Sigmoid colon (tissue), 6 donors: ENCODE measurements at regions not wholly inside any gene's neighbourhood (a gene's known extent, or its start where the extent isn't known, plus 50 kb on each side); places are given as distances from the start of the nearest gene placed in this dataset.
A peak's percentile ranks its signal among the peaks of the same experiment; 100 is the strongest.

ENCODE experiments used
- DNase-seq: peaks from one replicate; pipeline ENCODE4 v3.0.0-alpha.2; 2019
- H3K27ac ChIP-seq, 4 donors: fragments of 200-600 bp; sonication (generic); one replicate each; pipeline ENCODE4 v1.5.1; 2016 to 2019; ENCODE audit warnings: mild to moderate bottlenecking in 1 of 4
- H3K27me3 ChIP-seq, 3 donors: fragments of 200-600 bp; sonication (generic); one replicate each; pipeline ENCODE4 v1.5.1; 2019; ENCODE audit warnings: mild to moderate bottlenecking in 1 of 3
- H3K36me3 ChIP-seq, 4 donors: fragments of 200-600 bp; sonication (generic); one replicate each; pipeline ENCODE4 v1.5.1; 2016 to 2019
- H3K4me1 ChIP-seq, 4 donors: fragments of 200-600 bp; sonication (generic); one replicate each; pipeline ENCODE4 v1.5.1; 2017 to 2019
- H3K4me3 ChIP-seq, 4 donors: fragments of 200-600 bp; sonication (generic); one replicate each; pipeline ENCODE4 v1.5.1; 2017 to 2019; ENCODE audit warnings: mild to moderate bottlenecking in 2 of 4, moderate library complexity in 1 of 4
- H3K9me3 ChIP-seq, 4 donors: fragments of 200-600 bp in 3 of 4; sonication (generic) in 3 of 4; one replicate each; pipeline versions ENCODE4 v1.5.1 to v1.6.1; 2013 to 2019
- EP300 ChIP-seq, 4 donors: sonication (generic); formaldehyde crosslinking; IDR thresholded peaks; one replicate each; pipeline ENCODE4 v1.6.1; 2017; ENCODE audit warnings: antibody characterized with exemption in 4 of 4
- POLR2A ChIP-seq, 2 donors: fragments of 450-650 bp; IDR thresholded peaks; one replicate each; pipeline ENCODE4 v1.6.1; 2016; ENCODE audit warnings: antibody characterized with exemption in 2 of 2, mild to moderate bottlenecking in 2 of 2, moderate library complexity in 2 of 2
- POLR2AphosphoS5 ChIP-seq, 4 donors: sonication (generic); formaldehyde crosslinking; IDR thresholded peaks; one replicate each; pipeline ENCODE4 v1.6.1; 2017; ENCODE audit warnings: antibody characterized with exemption in 4 of 4
- WGBS, 2 donors: extraction: QIAGEN DNeasy Blood & Tissue Kit; methylation state at CpG; one replicate each; pipeline ENCODE4 v1.1.7; 2013; 5-methylcytosine and 5-hydroxymethylcytosine counted together
- intact Hi-C: fragments of 100-400 bp; cut with DNase I; formaldehyde crosslinking; loops from one replicate; pipeline ENCODE4 v1.15.1; 2023
- TF ChIP-seq, protein P1 (sequence below), 4 experiments: fragments of 450-650 bp in 3 of 4; fragments of 200-600 bp in 1 of 4; IDR thresholded peaks; one replicate each; pipeline ENCODE4 v1.5.1; 2016 to 2019; ENCODE audit warnings: antibody characterized with exemption in 4 of 4, mild to moderate bottlenecking in 3 of 4, moderate library complexity in 2 of 4
- donor health status: healthy with polysubstance abuse.
- donor health status: healthy.

DNA sequence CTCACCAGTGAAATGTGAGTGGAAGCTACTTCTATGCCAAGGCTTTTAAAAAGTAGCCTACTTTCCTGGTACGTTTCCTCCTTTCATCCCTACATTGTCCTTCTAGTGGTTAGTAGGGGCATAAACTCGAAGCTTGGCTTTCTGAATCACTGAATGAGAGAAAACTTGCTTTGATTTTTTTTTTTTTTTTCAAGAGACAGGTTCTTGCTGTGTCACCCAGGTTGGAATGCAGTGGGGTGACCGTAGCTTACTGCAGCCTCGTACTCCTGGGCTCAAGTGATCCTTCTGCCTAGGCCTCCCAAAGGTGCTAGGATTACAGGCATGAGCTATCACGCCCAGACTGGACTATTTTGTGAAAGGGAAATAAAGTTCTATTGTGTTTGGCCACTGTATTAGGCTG is 89.1 kb upstream of the IGFBP7 start:
- peaks cover 0 to 4% (median 0%) of the 10 kb centered on the region in 4 donors for H3K9me3 ChIP-seq
- intact Hi-C loops: no loop called here
- WGBS, 2 donors: 75 to 78% methylated on average over 5 of the region's 5 CpGs

GRCh38 chr4:57195622-57196021 is 85.4 kb upstream of the IGFBP7 start:
- no peak for DNase-seq
- Histone ChIP-seq H3K27ac (no peak overlapping the region), H3K9me3 (peaks cover 0 to 4% (median 0%) of the 10 kb centered on the region in 4 donors), H3K27me3 (no peaks in the 10 kb centered on the region), H3K4me3 (no peak overlapping the region), H3K36me3 (no peaks in the 10 kb centered on the region), H3K4me1 (peaks cover 0 to 38% (median 29%) of the 10 kb centered on the region in 4 donors)
- WGBS, 2 donors: 82 to 84% methylated on average over 30 of the region's 30 CpGs
- TF ChIP-seq POLR2A (IDR thresholded peaks at IDR 0.05): no peak
- intact Hi-C loops: no loop called here

More for the DNA sequence above, 89.1 kb upstream of the IGFBP7 start:
- H3K4me3 ChIP-seq: no peak overlapping the region
- DNase-seq: no peak
- TF ChIP-seq, protein P1, sequence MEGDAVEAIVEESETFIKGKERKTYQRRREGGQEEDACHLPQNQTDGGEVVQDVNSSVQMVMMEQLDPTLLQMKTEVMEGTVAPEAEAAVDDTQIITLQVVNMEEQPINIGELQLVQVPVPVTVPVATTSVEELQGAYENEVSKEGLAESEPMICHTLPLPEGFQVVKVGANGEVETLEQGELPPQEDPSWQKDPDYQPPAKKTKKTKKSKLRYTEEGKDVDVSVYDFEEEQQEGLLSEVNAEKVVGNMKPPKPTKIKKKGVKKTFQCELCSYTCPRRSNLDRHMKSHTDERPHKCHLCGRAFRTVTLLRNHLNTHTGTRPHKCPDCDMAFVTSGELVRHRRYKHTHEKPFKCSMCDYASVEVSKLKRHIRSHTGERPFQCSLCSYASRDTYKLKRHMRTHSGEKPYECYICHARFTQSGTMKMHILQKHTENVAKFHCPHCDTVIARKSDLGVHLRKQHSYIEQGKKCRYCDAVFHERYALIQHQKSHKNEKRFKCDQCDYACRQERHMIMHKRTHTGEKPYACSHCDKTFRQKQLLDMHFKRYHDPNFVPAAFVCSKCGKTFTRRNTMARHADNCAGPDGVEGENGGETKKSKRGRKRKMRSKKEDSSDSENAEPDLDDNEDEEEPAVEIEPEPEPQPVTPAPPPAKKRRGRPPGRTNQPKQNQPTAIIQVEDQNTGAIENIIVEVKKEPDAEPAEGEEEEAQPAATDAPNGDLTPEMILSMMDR (IDR thresholded peaks at IDR 0.05): no peak
- TF ChIP-seq POLR2A (IDR thresholded peaks at IDR 0.05) (no peak), EP300 (IDR thresholded peaks at IDR 0.05) (no peak), POLR2AphosphoS5 (IDR thresholded peaks at IDR 0.05) (no peak)
- H3K27me3 ChIP-seq: no peaks in the 10 kb centered on the region
- H3K27ac ChIP-seq: no peak overlapping the region
- H3K4me1 ChIP-seq: peaks cover 0 to 2% (median under 1%) of the 10 kb centered on the region in 4 donors
- no peaks in the 10 kb centered on the region for H3K36me3 ChIP-seq

- H3K27me3 ChIP-seq: no peaks in the 10 kb centered on the region
- peaks cover 0 to 4% (median 0%) of the 10 kb centered on the region in 4 donors for H3K9me3 ChIP-seq
- H3K36me3 ChIP-seq: no peaks in the 10 kb centered on the region
- TF ChIP-seq EP300 (IDR thresholded peaks at IDR 0.05) (no peak), POLR2AphosphoS5 (IDR thresholded peaks at IDR 0.05) (no peak), POLR2A (IDR thresholded peaks at IDR 0.05) (no peak)
- TF ChIP-seq, protein P1 (IDR thresholded peaks at IDR 0.05): no peak
- H3K4me1 ChIP-seq: peaks cover 0 to 49% (median 36%) of the 10 kb centered on the region in 4 donors
- WGBS, 2 donors: 62 to 85% methylated on average over 20 of the region's 20 CpGs
- H3K4me3 ChIP-seq: peak overlapping the region in 1 of 4 donors; percentile 0
- peak overlapping the region in 3 of 4 donors; percentile 34 to 56 (median 45) for H3K27ac ChIP-seq
- intact Hi-C loops: no loop called here
- no peak for DNase-seq
Measured at GRCh38 chr4:57194068-57194611, 84.0 kb upstream of the IGFBP7 start.

GRCh38 chr4:57193209-57193810 is 83.1 kb upstream of the IGFBP7 start:
- Histone ChIP-seq H3K36me3 (no peaks in the 10 kb centered on the region), H3K4me3 (no peak overlapping the region), H3K4me1 (peaks cover 0 to 49% (median 36%) of the 10 kb centered on the region in 4 donors), H3K9me3 (peaks cover 0 to 4% (median 0%) of the 10 kb centered on the region in 4 donors), H3K27ac (peak overlapping the region in 3 of 4 donors; percentile 34 to 56 (median 45)), H3K27me3 (no peaks in the 10 kb centered on the region)
- intact Hi-C loops: no loop called here
- TF ChIP-seq POLR2AphosphoS5 (IDR thresholded peaks at IDR 0.05): peak in 3 of 4 donors; percentile 26 to 79 (median 77)
- TF ChIP-seq, protein P1 (IDR thresholded peaks at IDR 0.05): no peak
- peak in 1 of 4 donors; percentile 11 for TF ChIP-seq EP300 (IDR thresholded peaks at IDR 0.05)
- DNase-seq: peak; percentile 79
- 89% methylated on average over 3 of the region's 3 CpGs for WGBS, 2 donors

DNA sequence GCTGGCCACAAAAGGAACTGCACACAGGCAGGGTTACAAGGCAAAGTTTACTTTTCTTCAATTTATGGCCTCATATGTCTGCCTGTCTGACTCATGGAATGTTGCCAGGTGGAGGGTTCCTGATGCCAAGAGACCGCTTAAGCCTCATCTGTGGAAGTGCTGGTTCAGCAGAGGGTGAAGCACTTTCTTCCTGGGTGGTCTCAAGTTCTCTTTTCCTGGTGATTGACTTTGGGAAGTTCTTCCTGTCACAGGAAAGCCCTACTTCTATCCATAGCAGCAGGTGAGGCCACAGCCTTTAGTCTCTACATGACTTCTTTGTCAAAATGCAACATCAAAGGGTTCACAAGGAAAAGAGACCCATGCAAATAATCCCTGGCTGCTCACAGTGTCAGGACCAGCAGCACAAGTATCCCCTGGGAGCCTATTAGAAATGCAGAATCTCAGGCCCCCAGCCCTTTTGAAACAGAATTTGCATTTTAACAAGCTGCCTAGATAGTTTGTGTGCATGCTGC is 81.4 kb upstream of the IGFBP7 start:
- Histone ChIP-seq H3K27ac (peak overlapping the region in 3 of 4 donors; percentile 19 to 41 (median 24)), H3K27me3 (no peaks in the 10 kb centered on the region), H3K4me1 (peaks cover 0 to 49% (median 36%) of the 10 kb centered on the region in 4 donors), H3K4me3 (no peak overlapping the region), H3K9me3 (peaks cover 0 to 4% (median 0%) of the 10 kb centered on the region in 4 donors), H3K36me3 (no peaks in the 10 kb centered on the region)
- peak; percentile 75 for DNase-seq
- TF ChIP-seq EP300 (IDR thresholded peaks at IDR 0.05) (no peak), POLR2A (IDR thresholded peaks at IDR 0.05) (no peak), POLR2AphosphoS5 (IDR thresholded peaks at IDR 0.05) (peak in 2 of 4 donors; percentile 60)
- TF ChIP-seq, protein P1 (IDR thresholded peaks at IDR 0.05): peak in 1 of 4 experiments; percentile 42
- WGBS, 2 donors: 16 to 51% methylated on average over 1 of the region's 1 CpG
- intact Hi-C loops: no loop called here
